Fibroblast of lung (primary cell): ENCODE measurements at regions not wholly inside any gene's neighbourhood (a gene's known extent, or its start where the extent isn't known, plus 50 kb on each side); places are given as distances from the start of the nearest gene placed in this dataset.

Experiments
- DNase-seq, 2 donors: peaks; one replicate each; pipeline versions ENCODE4 v3.0.0 to v3.0.0-alpha.2; 2010; ENCODE audit warnings: low read depth in 2 of 2
- H2AFZ ChIP-seq: 2 replicates; pipeline ENCODE4 v1.5.1; 2012; ENCODE audit warnings: low read length, control low read depth, inconsistent platforms
- H3K27ac ChIP-seq: 2 replicates; pipeline ENCODE4 v1.5.1; 2011; ENCODE audit warnings: low read length, control low read depth; ENCODE audit not compliant: insufficient read depth
- H3K27me3 ChIP-seq: 2 replicates; pipeline ENCODE4 v1.5.1; 2011; ENCODE audit warnings: mild to moderate bottlenecking, low read length; ENCODE audit not compliant: control insufficient read depth, insufficient read depth
- H3K36me3 ChIP-seq: 2 replicates; pipeline ENCODE4 v1.5.1; 2011; ENCODE audit warnings: low read length; ENCODE audit not compliant: control insufficient read depth, insufficient read depth
- H3K4me1 ChIP-seq: 2 replicates; pipeline ENCODE4 v1.5.1; 2011; ENCODE audit warnings: low read length; ENCODE audit not compliant: control insufficient read depth, insufficient read depth; ENCODE audit errors: extremely low read depth
- H3K4me2 ChIP-seq: 2 replicates; pipeline ENCODE4 v1.5.1; 2011; ENCODE audit warnings: low read length, control low read depth; ENCODE audit not compliant: insufficient read depth; ENCODE audit errors: extremely low read depth
- H3K4me3 ChIP-seq, 4 experiments: fragments of 200-600 bp in 1 of 4; sonication (generic) in 1 of 4; replicated peaks in 1 of 4; 2 replicates each; pipeline ENCODE4 v1.5.1; 2011 to 2016; ENCODE audit warnings: low read length in 4 of 4, low read depth in 3 of 4, mild to moderate bottlenecking in 3 of 4, control low read depth in 2 of 4, inconsistent platforms in 1 of 4, mixed read lengths in 1 of 4; ENCODE audit not compliant: insufficient read depth in 1 of 4; ENCODE audit errors: control extremely low read depth in 1 of 4
- H3K79me2 ChIP-seq: 2 replicates; pipeline ENCODE4 v1.5.1; 2012; ENCODE audit warnings: mild to moderate bottlenecking, low read length, inconsistent platforms; ENCODE audit not compliant: control insufficient read depth, insufficient read depth
- H3K9ac ChIP-seq: 2 replicates; pipeline ENCODE4 v1.5.1; 2011; ENCODE audit warnings: mild to moderate bottlenecking, low read length, control low read depth; ENCODE audit not compliant: insufficient read depth
- H3K9me3 ChIP-seq: 2 replicates; pipeline ENCODE4 v1.5.1; 2012; ENCODE audit warnings: low read depth, low read length; ENCODE audit not compliant: control insufficient read depth, insufficient read depth
- H4K20me1 ChIP-seq: 2 replicates; pipeline ENCODE4 v1.5.1; 2011; ENCODE audit warnings: low read length; ENCODE audit not compliant: control insufficient read depth, insufficient read depth; ENCODE audit errors: extremely low read depth
- CTCF ChIP-seq, 2 donors: IDR thresholded peaks in 1 of 2; conservative IDR thresholded peaks in 1 of 2; 1 replicate in 1 of 2; 2 replicates in 1 of 2; pipeline ENCODE4 v1.5.1; 2011 to 2012; ENCODE audit warnings: low read length in 2 of 2, control low read depth in 1 of 2, inconsistent platforms in 1 of 2, low read depth in 1 of 2, mild to moderate bottlenecking in 1 of 2
- EZH2 ChIP-seq: IDR thresholded peaks from 2 replicates; pipeline ENCODE4 v1.5.1; 2012; ENCODE audit warnings: low read length, control low read depth, mild to moderate bottlenecking; ENCODE audit errors: missing control alignments

GRCh38 chrX:27883468-27884092 is 75.8 kb downstream of the MAGEB10 start:
- TF ChIP-seq EZH2 = no peak
- TF ChIP-seq CTCF (conservative IDR thresholded peaks at IDR 0.05 in 1 of 2, IDR thresholded peaks at IDR 0.05 in 1 of 2; ENCODE audit: low read depth in 1 of 2, low read length in 2 of 2) = no peak
- H3K4me1 ChIP-seq = no peaks in the 10 kb centered on the region
- no peaks in the 10 kb centered on the region for H4K20me1 ChIP-seq
- no peak overlapping the region for H3K9ac ChIP-seq
- peak in 1 of 2 donors; percentile 26 for DNase-seq
- no peak overlapping the region for H3K4me2 ChIP-seq
- no peak overlapping the region for H2AFZ ChIP-seq
- H3K27ac ChIP-seq = no peak overlapping the region
- no peak overlapping the region for H3K4me3 ChIP-seq
- H3K27me3 ChIP-seq = no peaks in the 10 kb centered on the region
- H3K9me3 ChIP-seq = no peaks in the 10 kb centered on the region
- H3K36me3 ChIP-seq = no peaks in the 10 kb centered on the region
- no peaks in the 10 kb centered on the region for H3K79me2 ChIP-seq

- Histone ChIP-seq H3K9me3 (no peaks in the 10 kb centered on the region), H3K4me1 (no peaks in the 10 kb centered on the region), H3K4me2 (no peak overlapping the region), H4K20me1 (no peaks in the 10 kb centered on the region), H3K36me3 (no peaks in the 10 kb centered on the region), H3K27ac (no peak overlapping the region), H2AFZ (no peak overlapping the region), H3K9ac (no peak overlapping the region), H3K4me3 (no peak overlapping the region), H3K79me2 (no peaks in the 10 kb centered on the region), H3K27me3 (no peaks in the 10 kb centered on the region)
- no peak for TF ChIP-seq CTCF (conservative IDR thresholded peaks at IDR 0.05 in 1 of 2, IDR thresholded peaks at IDR 0.05 in 1 of 2; ENCODE audit: low read depth in 1 of 2, low read length in 2 of 2)
- TF ChIP-seq EZH2 = no peak
- DNase-seq = no peak
Measured at GRCh38 chrX:27882695-27883094, 74.9 kb downstream of the MAGEB10 start.

- no peaks in the 10 kb centered on the region for H4K20me1 ChIP-seq
- H3K4me2 ChIP-seq = no peak overlapping the region
- H3K27me3 ChIP-seq = no peaks in the 10 kb centered on the region
- H3K27ac ChIP-seq = no peak overlapping the region
- TF ChIP-seq CTCF (conservative IDR thresholded peaks at IDR 0.05 in 1 of 2, IDR thresholded peaks at IDR 0.05 in 1 of 2; ENCODE audit: low read depth in 1 of 2, low read length in 2 of 2) (no peak), EZH2 (no peak)
- DNase-seq = no peak
- no peaks in the 10 kb centered on the region for H3K4me1 ChIP-seq
- H2AFZ ChIP-seq = no peak overlapping the region
- H3K9me3 ChIP-seq = no peaks in the 10 kb centered on the region
- no peak overlapping the region for H3K4me3 ChIP-seq
- no peak overlapping the region for H3K9ac ChIP-seq
- H3K79me2 ChIP-seq = no peaks in the 10 kb centered on the region
- no peaks in the 10 kb centered on the region for H3K36me3 ChIP-seq
Measured at GRCh38 chrX:27878862-27879261, 71.1 kb downstream of the MAGEB10 start.
